Keratinocyte (primary cell): ENCODE measurements at regions not wholly inside any gene's neighbourhood (a gene's known extent, or its start where the extent isn't known, plus 50 kb on each side); places are given as distances from the start of the nearest gene placed in this dataset.
A peak's percentile ranks its signal among the peaks of the same experiment; 100 is the strongest.

Experiments
- DNase-seq: peaks from one replicate; pipeline ENCODE4 v3.0.0-alpha.2; 2011; ENCODE audit warnings: low read depth, missing footprints, low spot score
- FAIRE-seq: peaks from 2 replicates; lab custom pipeline; 2011; peaks lifted over from hg19 to GRCh38; lab: Jason Lieb, UNC
- H2AFZ ChIP-seq: 2 replicates; pipeline ENCODE4 v1.6.0; 2012; ENCODE audit warnings: low read length, control low read depth, inconsistent platforms; ENCODE audit not compliant: control insufficient read depth
- H3K27ac ChIP-seq: 2 replicates; pipeline ENCODE4 v1.5.1; 2011; ENCODE audit warnings: low read length; ENCODE audit not compliant: control insufficient read depth, insufficient read depth
- H3K27me3 ChIP-seq: 3 replicates; pipeline ENCODE4 v1.6.0; 2011; ENCODE audit warnings: low read length; ENCODE audit not compliant: control insufficient read depth, insufficient read depth; ENCODE audit errors: extremely low read depth
- H3K36me3 ChIP-seq, 2 experiments: 2 replicates in 1 of 2; 3 replicates in 1 of 2; pipeline ENCODE4 v1.5.1; 2011; ENCODE audit warnings: low read length in 2 of 2, mild to moderate bottlenecking in 1 of 2; ENCODE audit not compliant: control insufficient read depth in 2 of 2, insufficient read depth in 2 of 2; ENCODE audit errors: extremely low read depth in 1 of 2
- H3K4me1 ChIP-seq: 3 replicates; pipeline ENCODE4 v1.5.1; 2011; ENCODE audit warnings: low read length; ENCODE audit not compliant: control insufficient read depth, insufficient read depth; ENCODE audit errors: extremely low read depth
- H3K4me2 ChIP-seq: 3 replicates; pipeline ENCODE4 v1.6.0; 2011; ENCODE audit warnings: low read depth, low read length; ENCODE audit not compliant: control insufficient read depth, insufficient read depth; ENCODE audit errors: extremely low read depth
- H3K4me3 ChIP-seq, 3 experiments: fragments of 200-600 bp in 1 of 3; sonication (generic) in 1 of 3; 2 replicates in 2 of 3; 3 replicates in 1 of 3; pipeline ENCODE4 v1.5.1; 2011 to 2016; ENCODE audit warnings: low read length in 3 of 3, mild to moderate bottlenecking in 3 of 3, control low read depth in 2 of 3, inconsistent platforms in 1 of 3, low read depth in 1 of 3, mixed read lengths in 1 of 3, mixed run types in 1 of 3, moderate library complexity in 1 of 3; ENCODE audit not compliant: control insufficient read depth in 2 of 3, insufficient read depth in 2 of 3; ENCODE audit errors: extremely low read depth in 1 of 3
- H3K79me2 ChIP-seq: 2 replicates; pipeline ENCODE4 v1.6.0; 2012; ENCODE audit warnings: low read length; ENCODE audit not compliant: control insufficient read depth, insufficient read depth
- H3K9ac ChIP-seq: 3 replicates; pipeline ENCODE4 v1.6.0; 2011; ENCODE audit warnings: low read length; ENCODE audit not compliant: control insufficient read depth, insufficient read depth; ENCODE audit errors: extremely low read depth
- H3K9me1 ChIP-seq: 3 replicates; pipeline ENCODE4 v1.6.0; 2011; ENCODE audit warnings: low read length; ENCODE audit not compliant: control insufficient read depth, insufficient read depth; ENCODE audit errors: extremely low read depth
- H3K9me3 ChIP-seq: 2 replicates; pipeline ENCODE4 v1.5.1; 2012; ENCODE audit warnings: low read depth, low read length; ENCODE audit not compliant: control insufficient read depth
- H4K20me1 ChIP-seq: 3 replicates; pipeline ENCODE4 v1.6.0; 2011; ENCODE audit warnings: low read length; ENCODE audit not compliant: control insufficient read depth, insufficient read depth; ENCODE audit errors: extremely low read depth
- EZH2 ChIP-seq: IDR thresholded peaks from one replicate; pipeline ENCODE4 v1.6.1; 2012; ENCODE audit warnings: inconsistent platforms, mild to moderate bottlenecking, low read length, moderate library complexity
- dilution Hi-C: fragments of 300-500 bp; cut with MboI; formaldehyde crosslinking; loops from one replicate; pipeline ENCODE4 v1.7.0; 2020; ENCODE audit warnings: low sequenced_read_pairs; ENCODE audit not compliant: extremely low pct_ligation_motif_present
- TF ChIP-seq, protein P1 (sequence below), 3 experiments: IDR thresholded peaks in 1 of 3; conservative IDR thresholded peaks in 1 of 3; optimal IDR thresholded peaks in 1 of 3; 2 replicates in 2 of 3; 3 replicates in 1 of 3; pipeline versions ENCODE3 to v1.5.1; 2011; ENCODE audit warnings: low read length in 3 of 3, mild to moderate bottlenecking in 3 of 3, moderate library complexity in 2 of 3, control low read depth in 1 of 3, inconsistent platforms in 1 of 3; ENCODE audit not compliant: insufficient read depth in 2 of 3; ENCODE audit errors: extremely low read depth in 1 of 3

DNA sequence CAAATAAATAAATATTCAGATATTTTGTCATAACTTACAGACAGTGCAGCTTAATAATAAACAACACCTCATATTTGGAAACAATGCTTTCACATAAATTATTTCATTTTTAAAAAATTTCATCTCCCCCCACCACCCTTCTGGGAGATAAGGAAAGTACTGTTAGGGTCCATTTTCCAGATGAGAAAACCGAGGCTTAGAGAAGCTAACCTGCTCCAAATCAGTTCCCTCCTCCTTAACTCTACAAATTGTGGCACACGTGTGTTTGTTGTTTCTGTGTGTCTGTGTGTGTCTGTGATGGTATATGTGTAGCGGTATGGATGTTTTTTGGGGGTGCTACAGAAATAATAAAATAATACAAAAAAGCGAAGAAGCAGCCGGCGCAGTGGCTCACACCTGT lies 54.2 kb upstream of the NAA20 start:
- Histone ChIP-seq H3K27ac (no peak overlapping the region), H2AFZ (no peak overlapping the region), H3K4me2 (no peak overlapping the region), H3K9me3 (no peaks in the 10 kb centered on the region), H4K20me1 (no peaks in the 10 kb centered on the region), H3K9me1 (no peaks in the 10 kb centered on the region), H3K36me3 (peaks cover 3 to 19% of the 10 kb centered on the region in 2 experiments), H3K4me1 (peaks cover 24% of the 10 kb centered on the region), H3K27me3 (no peaks in the 10 kb centered on the region), H3K79me2 (no peaks in the 10 kb centered on the region), H3K9ac (no peak overlapping the region), H3K4me3 (no peak overlapping the region)
- TF ChIP-seq, protein P1, sequence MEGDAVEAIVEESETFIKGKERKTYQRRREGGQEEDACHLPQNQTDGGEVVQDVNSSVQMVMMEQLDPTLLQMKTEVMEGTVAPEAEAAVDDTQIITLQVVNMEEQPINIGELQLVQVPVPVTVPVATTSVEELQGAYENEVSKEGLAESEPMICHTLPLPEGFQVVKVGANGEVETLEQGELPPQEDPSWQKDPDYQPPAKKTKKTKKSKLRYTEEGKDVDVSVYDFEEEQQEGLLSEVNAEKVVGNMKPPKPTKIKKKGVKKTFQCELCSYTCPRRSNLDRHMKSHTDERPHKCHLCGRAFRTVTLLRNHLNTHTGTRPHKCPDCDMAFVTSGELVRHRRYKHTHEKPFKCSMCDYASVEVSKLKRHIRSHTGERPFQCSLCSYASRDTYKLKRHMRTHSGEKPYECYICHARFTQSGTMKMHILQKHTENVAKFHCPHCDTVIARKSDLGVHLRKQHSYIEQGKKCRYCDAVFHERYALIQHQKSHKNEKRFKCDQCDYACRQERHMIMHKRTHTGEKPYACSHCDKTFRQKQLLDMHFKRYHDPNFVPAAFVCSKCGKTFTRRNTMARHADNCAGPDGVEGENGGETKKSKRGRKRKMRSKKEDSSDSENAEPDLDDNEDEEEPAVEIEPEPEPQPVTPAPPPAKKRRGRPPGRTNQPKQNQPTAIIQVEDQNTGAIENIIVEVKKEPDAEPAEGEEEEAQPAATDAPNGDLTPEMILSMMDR (optimal IDR thresholded peaks at IDR 0.05 in 1 of 3, IDR thresholded peaks at IDR 0.05 in 1 of 3, conservative IDR thresholded peaks at IDR 0.05 in 1 of 3; ENCODE audit: extremely low read depth in 1 of 3, insufficient read depth in 2 of 3, low read length in 3 of 3), result no peak
- TF ChIP-seq EZH2, result no peak
- FAIRE-seq (no peak), DNase-seq (no peak)
- dilution Hi-C loops, result no loop called here

DNA sequence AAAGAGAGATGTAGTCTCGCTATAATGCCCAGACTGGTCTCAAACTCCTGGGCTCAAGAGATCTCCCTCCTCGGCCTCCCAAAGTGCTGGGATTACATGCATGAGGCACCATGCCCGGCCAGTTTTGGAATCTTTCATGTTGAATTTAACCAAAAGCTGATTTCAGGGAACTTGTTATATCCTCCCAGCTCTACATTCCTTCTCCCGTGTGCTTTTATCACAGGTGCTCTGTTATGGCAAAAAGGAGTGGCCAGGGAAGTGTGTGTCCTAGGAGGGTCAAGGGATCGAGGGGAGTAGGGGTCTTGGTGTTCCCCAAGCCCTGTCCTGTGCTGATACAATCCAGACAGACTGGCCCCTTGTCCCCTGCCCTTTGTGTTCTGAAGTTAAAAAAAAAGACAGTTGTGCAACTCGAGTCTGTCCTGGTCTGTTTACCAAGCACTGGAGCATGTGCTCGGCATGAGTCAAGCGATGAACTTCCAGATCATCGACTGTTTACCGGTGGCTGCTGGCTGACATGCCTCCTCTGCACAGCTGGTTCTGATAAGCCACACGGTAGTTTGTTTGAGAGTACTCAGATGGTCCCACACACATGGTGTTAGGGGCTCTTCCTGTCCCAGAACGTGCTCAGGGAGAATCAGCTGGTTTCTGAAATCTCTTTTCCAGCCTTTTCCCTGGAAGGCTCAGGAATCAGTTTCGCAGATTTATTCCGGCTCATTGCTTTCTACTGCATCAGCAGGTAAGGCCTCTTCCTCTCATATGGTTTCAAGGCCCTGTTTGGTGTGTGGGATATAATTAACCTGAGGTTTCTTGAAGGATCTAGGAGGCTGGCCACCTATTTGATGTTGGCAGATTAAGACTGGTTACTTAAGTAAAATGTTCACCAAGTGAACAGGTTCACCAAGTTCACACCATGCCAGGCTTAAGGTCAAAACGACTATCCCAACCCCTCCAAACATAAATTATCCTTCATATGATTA lies 52.6 kb upstream of the NAA20 start:
- Histone ChIP-seq H3K4me2 (no peak overlapping the region), H2AFZ (no peak overlapping the region), H3K4me3 (no peak overlapping the region), H4K20me1 (no peaks in the 10 kb centered on the region), H3K27ac (peak overlapping the region; percentile 36), H3K79me2 (no peaks in the 10 kb centered on the region), H3K9me3 (no peaks in the 10 kb centered on the region), H3K36me3 (peaks cover 3 to 25% of the 10 kb centered on the region in 2 experiments), H3K9me1 (no peaks in the 10 kb centered on the region), H3K9ac (peak overlapping the region; percentile 28), H3K27me3 (no peaks in the 10 kb centered on the region), H3K4me1 (peaks cover 26% of the 10 kb centered on the region)
- DNase-seq (no peak), FAIRE-seq (peak; percentile 75)
- dilution Hi-C loops, result no loop called here
- no peak for TF ChIP-seq EZH2
- TF ChIP-seq, protein P1 (optimal IDR thresholded peaks at IDR 0.05 in 1 of 3, IDR thresholded peaks at IDR 0.05 in 1 of 3, conservative IDR thresholded peaks at IDR 0.05 in 1 of 3; ENCODE audit: extremely low read depth in 1 of 3, insufficient read depth in 2 of 3, low read length in 3 of 3), result no peak
